ENCODE measurements at regions not wholly inside any gene's neighbourhood (a gene's known extent, or its start where the extent isn't known, plus 50 kb on each side); places are given as distances from the start of the nearest gene placed in this dataset.

- Mint-ChIP-seq H3K4me3 (no peak overlapping the region), H3K36me3 (no peaks in the 10 kb centered on the region), H3K27ac (no peak overlapping the region), H3K4me1 (no peaks in the 10 kb centered on the region), H3K27me3 (no peaks in the 10 kb centered on the region), H3K9me3 (peaks cover 0 to 10% (median 5%) of the 10 kb centered on the region in 7 donors)
- Histone ChIP-seq H3K27me3 (ENCODE audit: control insufficient read depth, insufficient read depth, low read length) (no peaks in the 10 kb centered on the region), H3K36me3 (ENCODE audit: control insufficient read depth, insufficient read depth, low read length) (no peaks in the 10 kb centered on the region), H3K4me3 (ENCODE audit: low read depth, low read length) (no peak overlapping the region), H3K9me3 (ENCODE audit: control insufficient read depth in 2 of 2, low read length in 2 of 2) (peaks cover 0 to 2% of the 10 kb centered on the region in 2 experiments), H3K27ac (ENCODE audit: insufficient read depth, low read length, poor library complexity, severe bottlenecking) (no peak overlapping the region), H3K4me1 (ENCODE audit: control insufficient read depth, insufficient read depth, low read length, poor library complexity, severe bottlenecking) (no peaks in the 10 kb centered on the region)
- no peak for ATAC-seq (ENCODE audit: low read depth in 2 of 2)
- no peak for DNase-seq
These were observed 422.8 kb downstream of the SI start for GRCh38 chr3:164655462-164655861.

DNA sequence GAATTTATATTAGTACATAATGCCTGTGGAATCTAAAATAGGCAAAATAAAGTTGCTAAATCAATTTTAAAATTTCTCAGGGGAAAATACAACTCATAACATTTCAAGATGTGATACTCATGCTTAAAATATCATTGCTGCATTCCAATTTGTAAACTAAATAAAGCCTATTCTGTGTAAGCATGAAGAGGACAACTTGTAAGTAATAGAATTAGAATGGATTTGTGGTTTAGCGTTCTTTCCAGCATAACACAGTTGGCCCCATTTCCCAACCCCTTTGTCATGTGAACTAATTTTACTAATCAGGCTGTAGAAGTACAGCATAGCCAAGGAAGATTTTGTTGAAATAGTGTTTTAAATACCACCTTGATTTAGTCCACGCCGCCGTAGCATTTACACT lies 437.2 kb downstream of the SI start:
- no peak overlapping the region for H3K27ac Mint-ChIP-seq
- H3K36me3 Mint-ChIP-seq = no peaks in the 10 kb centered on the region
- no peaks in the 10 kb centered on the region for H3K27me3 ChIP-seq (ENCODE audit: control insufficient read depth, insufficient read depth, low read length)
- H3K4me1 ChIP-seq (ENCODE audit: control insufficient read depth, insufficient read depth, low read length, poor library complexity, severe bottlenecking) = no peaks in the 10 kb centered on the region
- H3K9me3 Mint-ChIP-seq = peaks cover 0 to 18% (median 3%) of the 10 kb centered on the region in 7 donors
- H3K4me1 Mint-ChIP-seq = no peaks in the 10 kb centered on the region
- H3K27me3 Mint-ChIP-seq = no peaks in the 10 kb centered on the region
- ATAC-seq (ENCODE audit: low read depth in 2 of 2) (no peak), DNase-seq (no peak)
- H3K9me3 ChIP-seq (ENCODE audit: control insufficient read depth in 2 of 2, low read length in 2 of 2) = no peaks in the 10 kb centered on the region
- no peak overlapping the region for H3K4me3 ChIP-seq (ENCODE audit: low read depth, low read length)
- H3K4me3 Mint-ChIP-seq = no peak overlapping the region
- H3K36me3 ChIP-seq (ENCODE audit: control insufficient read depth, insufficient read depth, low read length) = no peaks in the 10 kb centered on the region
- no peak overlapping the region for H3K27ac ChIP-seq (ENCODE audit: insufficient read depth, low read length, poor library complexity, severe bottlenecking)

DNA sequence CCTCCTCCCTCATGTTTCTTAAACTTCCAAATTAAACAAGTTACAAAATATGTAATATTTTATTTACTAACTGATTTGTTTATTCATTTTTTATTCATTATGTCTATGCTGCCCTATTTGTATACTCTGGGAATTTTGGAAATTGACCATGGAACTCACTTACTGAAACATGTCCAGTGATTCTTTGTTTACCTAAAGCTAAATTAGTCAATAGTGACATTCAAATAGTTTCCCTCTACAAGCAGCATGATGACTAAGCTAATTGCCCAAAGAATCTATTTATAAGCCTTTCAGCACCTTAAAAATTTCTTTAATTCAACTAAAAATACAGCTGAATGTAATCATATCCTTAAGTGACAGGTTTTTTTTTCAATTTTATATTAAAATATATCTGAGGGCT lies 437.7 kb downstream of the SI start:
- H3K9me3 Mint-ChIP-seq = peaks cover 0 to 14% (median 3%) of the 10 kb centered on the region in 7 donors
- H3K4me1 Mint-ChIP-seq = no peaks in the 10 kb centered on the region
- Histone ChIP-seq H3K4me1 (ENCODE audit: control insufficient read depth, insufficient read depth, low read length, poor library complexity, severe bottlenecking) (no peaks in the 10 kb centered on the region), H3K4me3 (ENCODE audit: low read depth, low read length) (no peak overlapping the region), H3K36me3 (ENCODE audit: control insufficient read depth, insufficient read depth, low read length) (no peaks in the 10 kb centered on the region), H3K27ac (ENCODE audit: insufficient read depth, low read length, poor library complexity, severe bottlenecking) (no peak overlapping the region), H3K27me3 (ENCODE audit: control insufficient read depth, insufficient read depth, low read length) (no peaks in the 10 kb centered on the region), H3K9me3 (ENCODE audit: control insufficient read depth in 2 of 2, low read length in 2 of 2) (no peaks in the 10 kb centered on the region)
- no peak overlapping the region for H3K4me3 Mint-ChIP-seq
- H3K36me3 Mint-ChIP-seq = no peaks in the 10 kb centered on the region
- H3K27me3 Mint-ChIP-seq = no peaks in the 10 kb centered on the region
- DNase-seq = no peak
- no peak overlapping the region for H3K27ac Mint-ChIP-seq
- ATAC-seq (ENCODE audit: low read depth in 2 of 2) = no peak

DNA sequence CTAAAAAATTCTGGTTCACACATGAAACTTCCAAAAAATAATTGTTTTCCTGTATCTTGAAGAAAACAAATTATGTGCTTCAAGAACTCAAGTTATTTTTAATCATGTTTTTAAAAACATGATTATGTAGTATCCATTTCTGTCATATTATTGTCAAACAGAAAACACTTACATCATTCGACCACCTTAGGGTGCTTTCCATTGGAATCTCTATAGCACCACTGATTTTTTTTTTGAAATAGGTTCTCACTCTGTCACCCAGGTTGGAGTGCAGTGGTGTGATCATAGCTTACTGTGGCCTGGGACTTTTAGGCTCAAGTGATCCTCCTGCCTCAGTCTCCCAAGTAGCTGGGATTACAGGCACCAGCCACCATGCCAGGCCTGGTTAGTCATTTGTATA lies 457.3 kb downstream of the SI start:
- H3K27ac ChIP-seq (ENCODE audit: insufficient read depth, low read length, poor library complexity, severe bottlenecking) = no peak overlapping the region
- Mint-ChIP-seq H3K9me3 (peaks cover 1 to 7% (median 5%) of the 10 kb centered on the region in 7 donors), H3K4me3 (no peak overlapping the region), H3K27ac (no peak overlapping the region), H3K4me1 (no peaks in the 10 kb centered on the region), H3K36me3 (no peaks in the 10 kb centered on the region), H3K27me3 (no peaks in the 10 kb centered on the region)
- no peak for DNase-seq
- H3K4me3 ChIP-seq (ENCODE audit: low read depth, low read length) = no peak overlapping the region
- H3K36me3 ChIP-seq (ENCODE audit: control insufficient read depth, insufficient read depth, low read length) = no peaks in the 10 kb centered on the region
- peaks cover 0 to 5% of the 10 kb centered on the region in 2 experiments for H3K9me3 ChIP-seq (ENCODE audit: control insufficient read depth in 2 of 2, low read length in 2 of 2)
- no peak for ATAC-seq (ENCODE audit: low read depth in 2 of 2)
- no peaks in the 10 kb centered on the region for H3K4me1 ChIP-seq (ENCODE audit: control insufficient read depth, insufficient read depth, low read length, poor library complexity, severe bottlenecking)
- no peaks in the 10 kb centered on the region for H3K27me3 ChIP-seq (ENCODE audit: control insufficient read depth, insufficient read depth, low read length)

DNA sequence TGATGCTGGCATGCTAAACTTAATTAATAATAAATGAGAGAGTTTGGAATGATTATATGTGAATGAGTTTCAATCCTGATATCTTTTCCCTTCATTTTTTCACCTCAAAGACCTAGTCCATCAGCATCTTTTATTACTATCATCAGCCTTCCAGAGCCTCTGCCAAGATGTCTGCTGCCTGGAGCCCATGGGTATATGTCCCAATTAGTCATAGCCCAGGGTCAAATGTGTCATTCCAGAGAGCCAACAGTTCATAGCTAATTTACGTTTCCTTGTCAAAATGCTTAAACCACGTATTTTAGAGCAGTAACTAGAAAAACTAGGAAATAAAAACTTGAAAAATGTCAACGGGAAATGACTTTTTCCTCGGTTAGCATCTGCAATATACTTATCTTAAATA lies 457.9 kb downstream of the SI start:
- Mint-ChIP-seq H3K9me3 (peaks cover 1 to 9% (median 6%) of the 10 kb centered on the region in 7 donors), H3K36me3 (no peaks in the 10 kb centered on the region)

DNA sequence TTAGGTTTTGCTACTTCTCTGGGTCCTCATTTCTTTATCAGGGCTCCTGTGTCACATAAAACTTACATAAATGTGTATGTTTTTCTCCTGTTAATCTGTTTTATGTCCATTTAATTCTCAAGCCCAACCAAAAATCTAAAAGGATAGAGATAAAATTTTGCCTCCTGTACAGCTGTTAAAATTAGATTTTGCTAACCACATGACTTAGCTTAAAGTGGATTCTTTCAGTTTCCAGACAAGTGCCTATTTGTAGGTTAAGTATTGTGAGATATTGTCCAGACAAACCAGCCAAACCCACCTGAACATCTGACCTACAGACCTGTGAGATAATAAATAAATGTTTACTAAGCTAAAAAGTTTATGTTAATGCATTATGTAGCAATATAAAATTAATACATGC lies 465.5 kb downstream of the SI start:
- Mint-ChIP-seq H3K36me3 (no peaks in the 10 kb centered on the region), H3K4me1 (no peaks in the 10 kb centered on the region), H3K27ac (no peak overlapping the region), H3K9me3 (peaks cover under 1 to 7% (median 6%) of the 10 kb centered on the region in 7 donors), H3K27me3 (no peaks in the 10 kb centered on the region), H3K4me3 (no peak overlapping the region)
- Histone ChIP-seq H3K4me3 (ENCODE audit: low read depth, low read length) (no peak overlapping the region), H3K36me3 (ENCODE audit: control insufficient read depth, insufficient read depth, low read length) (no peaks in the 10 kb centered on the region), H3K27me3 (ENCODE audit: control insufficient read depth, insufficient read depth, low read length) (no peaks in the 10 kb centered on the region), H3K9me3 (ENCODE audit: control insufficient read depth in 2 of 2, low read length in 2 of 2) (peaks cover 0 to 4% of the 10 kb centered on the region in 2 experiments), H3K27ac (ENCODE audit: insufficient read depth, low read length, poor library complexity, severe bottlenecking) (no peak overlapping the region), H3K4me1 (ENCODE audit: control insufficient read depth, insufficient read depth, low read length, poor library complexity, severe bottlenecking) (no peaks in the 10 kb centered on the region)
- ATAC-seq (ENCODE audit: low read depth in 2 of 2) (no peak), DNase-seq (no peak)

More for the DNA sequence above, 457.9 kb downstream of the SI start:
- Mint-ChIP-seq H3K27ac (no peak overlapping the region), H3K4me1 (no peaks in the 10 kb centered on the region), H3K27me3 (no peaks in the 10 kb centered on the region), H3K4me3 (no peak overlapping the region)
- Histone ChIP-seq H3K4me1 (ENCODE audit: control insufficient read depth, insufficient read depth, low read length, poor library complexity, severe bottlenecking) (no peaks in the 10 kb centered on the region), H3K27ac (ENCODE audit: insufficient read depth, low read length, poor library complexity, severe bottlenecking) (no peak overlapping the region), H3K4me3 (ENCODE audit: low read depth, low read length) (no peak overlapping the region), H3K27me3 (ENCODE audit: control insufficient read depth, insufficient read depth, low read length) (no peaks in the 10 kb centered on the region), H3K9me3 (ENCODE audit: control insufficient read depth in 2 of 2, low read length in 2 of 2) (peaks cover 0 to 5% of the 10 kb centered on the region in 2 experiments), H3K36me3 (ENCODE audit: control insufficient read depth, insufficient read depth, low read length) (no peaks in the 10 kb centered on the region)
- ATAC-seq (ENCODE audit: low read depth in 2 of 2) = no peak
- DNase-seq = no peak

DNA sequence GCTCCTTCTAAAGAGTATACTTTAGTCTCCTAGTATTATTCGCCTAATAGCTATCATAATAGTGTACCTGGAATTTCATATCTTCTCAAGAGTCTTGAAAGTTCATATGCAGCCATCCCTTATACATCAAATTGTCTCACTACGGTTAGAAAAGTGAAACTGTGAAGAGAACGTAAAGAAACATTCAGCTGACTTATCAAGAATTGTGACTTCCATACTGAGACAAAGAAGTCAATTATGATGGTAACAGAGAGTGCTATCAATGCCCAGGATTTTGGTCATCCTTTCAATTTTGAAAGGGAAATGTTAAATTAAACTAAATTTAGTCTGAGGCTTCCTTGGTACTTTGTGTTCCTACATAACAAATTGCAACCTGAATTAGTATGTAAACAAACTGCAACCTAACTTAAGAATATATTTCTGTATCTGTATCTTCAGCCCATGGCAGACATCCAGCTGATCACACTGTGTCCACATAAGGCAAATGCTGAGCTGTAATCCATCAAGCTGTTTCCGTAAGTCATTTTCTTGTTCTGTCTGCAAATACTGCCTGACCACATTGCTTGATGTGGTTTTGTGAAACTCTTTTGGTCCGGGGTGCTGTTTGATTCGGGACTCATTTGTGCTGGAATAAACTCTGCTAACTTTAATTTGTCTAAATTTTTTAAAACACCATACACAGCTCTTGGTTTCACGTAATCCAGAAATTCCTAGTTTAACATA lies 469.6 kb downstream of the SI start:
- Mint-ChIP-seq H3K4me1 (no peaks in the 10 kb centered on the region), H3K27ac (no peak overlapping the region), H3K4me3 (no peak overlapping the region), H3K36me3 (no peaks in the 10 kb centered on the region), H3K9me3 (peaks cover 0 to 22% (median 2%) of the 10 kb centered on the region in 7 donors), H3K27me3 (no peaks in the 10 kb centered on the region)
- ATAC-seq (ENCODE audit: low read depth in 2 of 2) = no peak
- no peak overlapping the region for H3K27ac ChIP-seq (ENCODE audit: insufficient read depth, low read length, poor library complexity, severe bottlenecking)
- no peaks in the 10 kb centered on the region for H3K4me1 ChIP-seq (ENCODE audit: control insufficient read depth, insufficient read depth, low read length, poor library complexity, severe bottlenecking)
- no peak overlapping the region for H3K4me3 ChIP-seq (ENCODE audit: low read depth, low read length)
- H3K9me3 ChIP-seq (ENCODE audit: control insufficient read depth in 2 of 2, low read length in 2 of 2) = peaks cover 3 to 12% of the 10 kb centered on the region in 2 experiments
- no peaks in the 10 kb centered on the region for H3K27me3 ChIP-seq (ENCODE audit: control insufficient read depth, insufficient read depth, low read length)
- no peaks in the 10 kb centered on the region for H3K36me3 ChIP-seq (ENCODE audit: control insufficient read depth, insufficient read depth, low read length)
- DNase-seq = no peak

- Histone ChIP-seq H3K27me3 (ENCODE audit: control insufficient read depth, insufficient read depth, low read length) (no peaks in the 10 kb centered on the region), H3K36me3 (ENCODE audit: control insufficient read depth, insufficient read depth, low read length) (no peaks in the 10 kb centered on the region), H3K27ac (ENCODE audit: insufficient read depth, low read length, poor library complexity, severe bottlenecking) (no peak overlapping the region), H3K9me3 (ENCODE audit: control insufficient read depth in 2 of 2, low read length in 2 of 2) (peaks cover 3 to 8% of the 10 kb centered on the region in 2 experiments), H3K4me1 (ENCODE audit: control insufficient read depth, insufficient read depth, low read length, poor library complexity, severe bottlenecking) (no peaks in the 10 kb centered on the region), H3K4me3 (ENCODE audit: low read depth, low read length) (no peak overlapping the region)
- no peak for ATAC-seq (ENCODE audit: low read depth in 2 of 2)
- no peak for DNase-seq
- Mint-ChIP-seq H3K9me3 (peaks cover 0 to 22% (median 4%) of the 10 kb centered on the region in 7 donors), H3K4me3 (no peak overlapping the region), H3K4me1 (no peaks in the 10 kb centered on the region), H3K27ac (no peak overlapping the region), H3K36me3 (no peaks in the 10 kb centered on the region), H3K27me3 (no peaks in the 10 kb centered on the region)
These were observed 473.6 kb downstream of the SI start for GRCh38 chr3:164604687-164605086.

Measured in CD4-positive, CD25-positive, alpha-beta regulatory T cell (primary cell).